ENCODE measurements at regions not wholly inside any gene's neighbourhood (a gene's known extent, or its start where the extent isn't known, plus 50 kb on each side); places are given as distances from the start of the nearest gene placed in this dataset.

- ChIA-PET POLR2A (no interaction called here), CTCF (no interaction called here)
- Histone ChIP-seq H3K4me2 (no peak overlapping the region), H3K9me2 (no peaks in the 10 kb centered on the region), H2AFZ (ENCODE audit: low read depth) (no peak overlapping the region), H3K27me3 (ENCODE audit: insufficient read depth) (no peaks in the 10 kb centered on the region), H3K9me3 (no peaks in the 10 kb centered on the region), H4K20me1 (ENCODE audit: insufficient read depth) (no peaks in the 10 kb centered on the region), H3K4me3 (ENCODE audit: low read depth in 2 of 2, low read length in 1 of 2) (no peak overlapping the region), H3K79me2 (ENCODE audit: insufficient read depth) (no peaks in the 10 kb centered on the region), H3K36me3 (replicated peaks in 1 of 2; ENCODE audit: control insufficient read depth in 1 of 2, insufficient read depth in 2 of 2, low read length in 1 of 2) (no peaks in the 10 kb centered on the region), H3K9ac (no peak overlapping the region), H3F3A (replicated peaks; ENCODE audit: insufficient read depth) (no peaks in the 10 kb centered on the region), H3K27ac (ENCODE audit: low read depth in 2 of 2, low read length in 1 of 2) (no peak overlapping the region), H3K4me1 (ENCODE audit: control insufficient read depth in 1 of 2, insufficient read depth in 2 of 2, low read depth in 1 of 2, low read length in 1 of 2) (no peaks in the 10 kb centered on the region; a peak in 2 of 4 replicates)
- DNase-seq, result no peak
- no peak for TF ChIP-seq RAD21 (IDR thresholded peaks at IDR 0.05; ENCODE audit: low read length)
- TF ChIP-seq TEAD4 (IDR thresholded peaks at IDR 0.05; ENCODE audit: borderline replicate concordance, insufficient read depth), result no peak
- TF ChIP-seq FOSL2 (IDR thresholded peaks at IDR 0.05; ENCODE audit: borderline replicate concordance, low read depth), result no peak
- no peak for TF ChIP-seq SMC3 (IDR thresholded peaks at IDR 0.05; ENCODE audit: low read depth, low read length)
- no peak for TF ChIP-seq RXRA (IDR thresholded peaks at IDR 0.05; ENCODE audit: borderline replicate concordance, low read depth)
- TF ChIP-seq YY1 (IDR thresholded peaks at IDR 0.05; ENCODE audit: low read depth), result no peak
- TF ChIP-seq TCF12 (IDR thresholded peaks at IDR 0.05), result no peak
- TF ChIP-seq FOXM1 (IDR thresholded peaks at IDR 0.05; ENCODE audit: low read depth), result no peak
- no peak for TF ChIP-seq TAF1 (IDR thresholded peaks at IDR 0.05; ENCODE audit: borderline replicate concordance, low read depth, low read length)
- TF ChIP-seq NFIC (IDR thresholded peaks at IDR 0.05; ENCODE audit: borderline replicate concordance), result no peak
- TF ChIP-seq EZH2phosphoT487 (IDR thresholded peaks at IDR 0.05; ENCODE audit: borderline replicate concordance, low read depth), result no peak
- TF ChIP-seq CHD2 (IDR thresholded peaks at IDR 0.05; ENCODE audit: low read length, partially characterized antibody), result no peak
- TF ChIP-seq EP300 (IDR thresholded peaks at IDR 0.05; ENCODE audit: borderline replicate concordance in 1 of 2, low read depth in 1 of 2, low read length in 1 of 2), result no peak
- TF ChIP-seq PBX3 (IDR thresholded peaks at IDR 0.05), result no peak
- TF ChIP-seq FOXJ3 (CRISPR knock-in tag; IDR thresholded peaks at IDR 0.05), result no peak
- WGBS (ENCODE audit: low lambda C conversion rate), result 48% methylated on average over 2 of the region's 2 CpGs
Measured at GRCh38 chr15:86006546-86006945, 73.1 kb upstream of the AGBL1 start.

GRCh38 chr15:86009727-86010126 lies 69.9 kb upstream of the AGBL1 start:
- no peak overlapping the region for H3K4me3 ChIP-seq (ENCODE audit: low read depth in 2 of 2, low read length in 1 of 2)
- H3K9me3 ChIP-seq, result no peaks in the 10 kb centered on the region
- TF ChIP-seq MXI1 (IDR thresholded peaks at IDR 0.05; ENCODE audit: low read depth, low read length) (no peak), CTCF (IDR thresholded peaks at IDR 0.05) (no peak)
- H3K27me3 ChIP-seq (ENCODE audit: insufficient read depth), result no peaks in the 10 kb centered on the region
- H3K9ac ChIP-seq, result no peak overlapping the region
- no peak overlapping the region for H3K4me2 ChIP-seq
- peaks cover 0 to 5% of the 10 kb centered on the region in 2 experiments; a peak in 1 of 4 replicates for H3K4me1 ChIP-seq (ENCODE audit: control insufficient read depth in 1 of 2, insufficient read depth in 2 of 2, low read depth in 1 of 2, low read length in 1 of 2)
- POLR2A ChIA-PET, result no interaction called here
- H3F3A ChIP-seq (replicated peaks; ENCODE audit: insufficient read depth), result no peaks in the 10 kb centered on the region
- H4K20me1 ChIP-seq (ENCODE audit: insufficient read depth), result no peaks in the 10 kb centered on the region
- no peaks in the 10 kb centered on the region for H3K9me2 ChIP-seq
- H3K36me3 ChIP-seq (replicated peaks in 1 of 2; ENCODE audit: control insufficient read depth in 1 of 2, insufficient read depth in 2 of 2, low read length in 1 of 2), result no peaks in the 10 kb centered on the region
- no peak overlapping the region for H2AFZ ChIP-seq (ENCODE audit: low read depth)
- no peaks in the 10 kb centered on the region for H3K79me2 ChIP-seq (ENCODE audit: insufficient read depth)
- no peak for DNase-seq
- 82% methylated on average over 2 of the region's 4 CpGs for WGBS (ENCODE audit: low lambda C conversion rate)
- H3K27ac ChIP-seq (ENCODE audit: low read depth in 2 of 2, low read length in 1 of 2), result no peak overlapping the region
- CTCF ChIA-PET, result no interaction called here

All from SK-N-SH (cell line).